H1 (cell line): ENCODE measurements at regions not wholly inside any gene's neighbourhood (a gene's known extent, or its start where the extent isn't known, plus 50 kb on each side); places are given as distances from the start of the nearest gene placed in this dataset.

Experiments used
- BCL11A ChIP-seq, 2 experiments: IDR thresholded peaks; one replicate each; pipeline ENCODE4 v1.6.1; 2011; ENCODE audit warnings: low read depth in 2 of 2, low read length in 2 of 2, mild to moderate bottlenecking in 2 of 2
- CHD7 ChIP-seq: fragments of 300-600 bp; sonication (generic); IDR thresholded peaks from 2 replicates; pipeline ENCODE4 v1.7.1; 2012; ENCODE audit warnings: low read length, moderate library complexity, mild to moderate bottlenecking, inconsistent platforms; ENCODE audit not compliant: insufficient replicate concordance
- CTBP2 ChIP-seq: IDR thresholded peaks from 2 replicates; pipeline ENCODE4 v1.7.0; 2011; ENCODE audit warnings: borderline replicate concordance, mild to moderate bottlenecking, moderate library complexity, mixed read lengths, low read length; ENCODE audit not compliant: insufficient read depth, insufficient read length
- EP300 ChIP-seq, 2 experiments: IDR thresholded peaks; 1 replicate in 1 of 2; 2 replicates in 1 of 2; pipeline ENCODE4 v1.6.1; 2011 to 2012; ENCODE audit warnings: low read depth in 2 of 2, low read length in 2 of 2, mild to moderate bottlenecking in 2 of 2, borderline replicate concordance in 1 of 2, inconsistent platforms in 1 of 2, moderate library complexity in 1 of 2
- SIN3A ChIP-seq, 2 experiments: IDR thresholded peaks in 1 of 2; conservative IDR thresholded peaks in 1 of 2; 2 replicates each; pipeline ENCODE4 v1.6.1; 2011 to 2012; ENCODE audit warnings: low read length in 2 of 2, improper control_type of control experiment in 1 of 2, low read depth in 1 of 2, mild to moderate bottlenecking in 1 of 2

- TF ChIP-seq CHD7 (no peak), EP300 (IDR thresholded peaks at IDR 0.05; ENCODE audit: borderline replicate concordance in 1 of 2, low read depth in 2 of 2, low read length in 2 of 2) (no peak), SIN3A (conservative IDR thresholded peaks at IDR 0.05 in 1 of 2, IDR thresholded peaks at IDR 0.05 in 1 of 2; ENCODE audit: low read depth in 1 of 2, low read length in 2 of 2) (no peak), BCL11A (IDR thresholded peaks at IDR 0.05; ENCODE audit: low read depth in 2 of 2, low read length in 2 of 2) (no peak), CTBP2 (no peak)
- TF ChIP-seq, all 59 proteins: peak for 0
Observed at GRCh38 chr1:199959775-199960110, 67.8 kb upstream of the NR5A2 start (continued).
